Tibial nerve (tissue), 4 donors: ENCODE measurements at regions not wholly inside any gene's neighbourhood (a gene's known extent, or its start where the extent isn't known, plus 50 kb on each side); places are given as distances from the start of the nearest gene placed in this dataset.

ENCODE experiments used
- CTCF ChIP-seq, 5 experiments: fragments of 200-600 bp in 3 of 5; fragments of 450-650 bp in 2 of 5; sonication (generic) in 3 of 5; IDR thresholded peaks; one replicate each; pipeline ENCODE4 v1.5.1; 2016 to 2019; ENCODE audit warnings: antibody characterized with exemption in 5 of 5, mild to moderate bottlenecking in 3 of 5, moderate library complexity in 2 of 5
- EP300 ChIP-seq, 2 donors: sonication (generic); formaldehyde crosslinking; IDR thresholded peaks; one replicate each; pipeline ENCODE4 v1.6.1; 2017; ENCODE audit warnings: antibody characterized with exemption in 2 of 2, mild to moderate bottlenecking in 1 of 2
- POLR2A ChIP-seq, 2 donors: fragments of 450-650 bp; IDR thresholded peaks; one replicate each; pipeline ENCODE4 v1.6.1; 2017; ENCODE audit warnings: antibody characterized with exemption in 2 of 2, mild to moderate bottlenecking in 2 of 2, moderate library complexity in 2 of 2

GRCh38 chr12:31220061-31220460 lies 105.9 kb downstream of the SINHCAF start:
- TF ChIP-seq CTCF (IDR thresholded peaks at IDR 0.05) = no peak
- no peak for TF ChIP-seq POLR2A (IDR thresholded peaks at IDR 0.05)
- no peak for TF ChIP-seq EP300 (IDR thresholded peaks at IDR 0.05)
